HG02973 (cell line): ENCODE measurements at regions not wholly inside any gene's neighbourhood (a gene's known extent, or its start where the extent isn't known, plus 50 kb on each side); places are given as distances from the start of the nearest gene placed in this dataset.

Experiments used
- ATAC-seq: cut with Tn5 transposase; IDR thresholded peaks from one replicate; pipeline ENCODE4 v1.9.1; 2021; ENCODE audit warnings: moderate library complexity; ENCODE audit not compliant: unreplicated experiment

- ATAC-seq = no peak
These were observed 644.3 kb downstream of the CDY2B start for GRCh38 chrY:17235769-17236168.

GRCh38 chrY:17233435-17234109, 646.4 kb downstream of the CDY2B start:
- ATAC-seq = no peak

GRCh38 chrY:17231994-17232393, 648.0 kb downstream of the CDY2B start:
- no peak for ATAC-seq

GRCh38 chrY:17223502-17223901, 656.5 kb downstream of the CDY2B start:
- no peak for ATAC-seq

GRCh38 chrY:17202395-17202794, 677.6 kb downstream of the CDY2B start:
- ATAC-seq = no peak

- ATAC-seq = no peak
These were observed 695.7 kb downstream of the CDY2B start for GRCh38 chrY:17184299-17184698.

GRCh38 chrY:17166881-17167280, 713.1 kb downstream of the CDY2B start:
- no peak for ATAC-seq

GRCh38 chrY:17122166-17122565, 757.9 kb downstream of the CDY2B start:
- no peak for ATAC-seq

GRCh38 chrY:17085303-17085702, 794.7 kb downstream of the CDY2B start:
- no peak for ATAC-seq

GRCh38 chrY:17079887-17080286, 800.1 kb downstream of the CDY2B start:
- ATAC-seq = no peak

- ATAC-seq = no peak
These were observed 812.7 kb downstream of the CDY2B start for GRCh38 chrY:17067307-17067706.

- no peak for ATAC-seq
These were observed 827.0 kb downstream of the CDY2B start for GRCh38 chrY:17053041-17053440.

GRCh38 chrY:17050374-17050773, 829.6 kb downstream of the CDY2B start:
- ATAC-seq = no peak

GRCh38 chrY:17045124-17045523, 834.9 kb downstream of the CDY2B start:
- ATAC-seq = no peak

- no peak for ATAC-seq
These were observed 835.3 kb downstream of the CDY2B start for GRCh38 chrY:17044723-17045122.

- ATAC-seq = no peak
These were observed 835.7 kb downstream of the CDY2B start for GRCh38 chrY:17044272-17044671.

GRCh38 chrY:17038439-17038838, 841.6 kb downstream of the CDY2B start:
- no peak for ATAC-seq

- no peak for ATAC-seq
These were observed 861.9 kb downstream of the CDY2B start for GRCh38 chrY:17018126-17018525.

GRCh38 chrY:16993551-16993950, 886.5 kb downstream of the CDY2B start:
- no peak for ATAC-seq

- ATAC-seq = no peak
These were observed 898.2 kb downstream of the CDY2B start for GRCh38 chrY:16981776-16982175.

GRCh38 chrY:16959071-16959470, 920.9 kb downstream of the CDY2B start:
- no peak for ATAC-seq

GRCh38 chrY:16947221-16947620, 932.8 kb downstream of the CDY2B start:
- ATAC-seq = no peak
